HG03575 (cell line): ENCODE measurements at regions not wholly inside any gene's neighbourhood (a gene's known extent, or its start where the extent isn't known, plus 50 kb on each side); places are given as distances from the start of the nearest gene placed in this dataset.

Experiments used
- ATAC-seq: cut with Tn5 transposase; IDR thresholded peaks from one replicate; pipeline ENCODE4 v1.9.1; 2021; ENCODE audit not compliant: unreplicated experiment, insufficient number of reproducible peaks, low FRiP score; ENCODE audit errors: extremely low read depth

GRCh38 chr20:50456452-50457324 lies 53.5 kb upstream of the PTPN1 start:
- ATAC-seq = no peak

GRCh38 chr20:50459124-50459918 lies 50.9 kb upstream of the PTPN1 start:
- no peak for ATAC-seq

DNA sequence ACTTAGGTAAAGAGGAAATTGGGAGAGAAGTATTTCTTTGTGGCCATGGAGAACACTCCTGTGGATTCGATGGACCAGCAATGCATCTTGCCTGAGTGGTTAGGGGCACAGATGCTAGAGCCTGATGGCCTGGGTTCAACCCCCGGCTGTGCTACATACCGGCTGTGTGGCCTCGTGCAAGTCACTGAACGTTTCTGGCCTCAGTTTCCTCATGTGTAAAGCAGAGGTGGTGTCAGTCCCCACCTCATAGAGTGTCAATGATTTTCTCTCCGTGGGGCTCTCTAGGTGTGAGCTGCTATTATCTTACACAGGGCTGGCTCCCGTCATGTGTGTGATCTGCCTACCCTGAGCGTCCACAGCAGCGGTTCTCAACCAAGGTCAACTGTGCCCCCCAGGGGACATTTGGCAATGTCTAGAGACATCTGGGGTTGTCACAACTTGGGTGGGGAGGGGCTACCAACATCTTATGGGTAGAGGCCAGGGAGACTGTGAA lies 50.0 kb upstream of the PTPN1 start:
- ATAC-seq = no peak
